IMR-90 (cell line): ENCODE measurements at regions not wholly inside any gene's neighbourhood (a gene's known extent, or its start where the extent isn't known, plus 50 kb on each side); places are given as distances from the start of the nearest gene placed in this dataset.

Source experiments
- CTCF ChIP-seq: conservative IDR thresholded peaks from 2 replicates; pipeline ENCODE4 v1.5.1; 2012; ENCODE audit warnings: mild to moderate bottlenecking, low read depth, low read length, improper control_type of control experiment
- MAFK ChIP-seq: IDR thresholded peaks from 2 replicates; pipeline ENCODE4 v1.6.1; 2012; ENCODE audit warnings: low read depth, low read length, improper control_type of control experiment
- MXI1 ChIP-seq: IDR thresholded peaks from 2 replicates; pipeline ENCODE4 v1.6.1; 2012; ENCODE audit warnings: low read depth, mild to moderate bottlenecking, low read length, moderate library complexity, borderline replicate concordance
- POLR2A ChIP-seq: IDR thresholded peaks from 2 replicates; pipeline ENCODE4 v1.6.1; 2012; ENCODE audit warnings: mild to moderate bottlenecking, low read depth, low read length
- RCOR1 ChIP-seq: IDR thresholded peaks from 2 replicates; pipeline ENCODE4 v1.6.1; 2012; ENCODE audit warnings: mild to moderate bottlenecking, low read length, improper control_type of control experiment; ENCODE audit not compliant: insufficient replicate concordance
- RFX5 ChIP-seq: IDR thresholded peaks from 2 replicates; pipeline ENCODE4 v1.8.0; 2012; ENCODE audit warnings: low read depth, mild to moderate bottlenecking, low read length, moderate library complexity
- SMC3 ChIP-seq: fragments of 150-350 bp; IDR thresholded peaks from 2 replicates; pipeline ENCODE4 v1.6.1; 2016; ENCODE audit warnings: low read depth, mild to moderate bottlenecking, antibody characterized with exemption, low read length, moderate library complexity

- TF ChIP-seq CTCF (no peak), RFX5 (no peak), POLR2A (no peak), RCOR1 (no peak), SMC3 (no peak), MAFK (no peak), MXI1 (no peak)
These were observed 170.9 kb downstream of the ANXA2 start for GRCh38 chr15:60226924-60227323.
